ENCODE measurements at regions not wholly inside any gene's neighbourhood (a gene's known extent, or its start where the extent isn't known, plus 50 kb on each side); places are given as distances from the start of the nearest gene placed in this dataset.
A peak's percentile ranks its signal among the peaks of the same experiment; 100 is the strongest.

GRCh38 chr3:63032881-63033280, 157.7 kb upstream of the CADPS start:
- H4K20me1 ChIP-seq (ENCODE audit: insufficient read depth), result no peaks in the 10 kb centered on the region
- no peaks in the 10 kb centered on the region for H3K36me3 ChIP-seq (replicated peaks in 1 of 2; ENCODE audit: control insufficient read depth in 1 of 2, insufficient read depth in 2 of 2, low read length in 1 of 2)
- H3K27ac ChIP-seq (ENCODE audit: low read depth in 2 of 2, low read length in 1 of 2), result no peak overlapping the region
- H3K4me3 ChIP-seq (ENCODE audit: low read depth in 2 of 2, low read length in 1 of 2), result no peak overlapping the region
- H3K27me3 ChIP-seq (ENCODE audit: insufficient read depth), result no peaks in the 10 kb centered on the region
- no peaks in the 10 kb centered on the region for H3F3A ChIP-seq (replicated peaks; ENCODE audit: insufficient read depth)
- H3K79me2 ChIP-seq (ENCODE audit: insufficient read depth), result no peaks in the 10 kb centered on the region
- H3K4me2 ChIP-seq, result no peak overlapping the region
- DNase-seq, result no peak
- CTCF ChIA-PET, result interaction anchor here (1.3 kb wide), 1 partner anchor 36 kb away, joined by 3 read pairs; no protein-coding TSS in a partner anchor
- POLR2A ChIA-PET, result no interaction called here
- TF ChIP-seq, protein P1, sequence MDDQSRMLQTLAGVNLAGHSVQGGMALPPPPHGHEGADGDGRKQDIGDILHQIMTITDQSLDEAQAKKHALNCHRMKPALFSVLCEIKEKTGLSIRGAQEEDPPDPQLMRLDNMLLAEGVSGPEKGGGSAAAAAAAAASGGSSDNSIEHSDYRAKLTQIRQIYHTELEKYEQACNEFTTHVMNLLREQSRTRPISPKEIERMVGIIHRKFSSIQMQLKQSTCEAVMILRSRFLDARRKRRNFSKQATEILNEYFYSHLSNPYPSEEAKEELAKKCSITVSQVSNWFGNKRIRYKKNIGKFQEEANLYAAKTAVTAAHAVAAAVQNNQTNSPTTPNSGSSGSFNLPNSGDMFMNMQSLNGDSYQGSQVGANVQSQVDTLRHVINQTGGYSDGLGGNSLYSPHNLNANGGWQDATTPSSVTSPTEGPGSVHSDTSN (IDR thresholded peaks at IDR 0.05), result no peak
- TF ChIP-seq CTCF (IDR thresholded peaks at IDR 0.05), result no peak
- no peak for TF ChIP-seq FOSL2 (IDR thresholded peaks at IDR 0.05; ENCODE audit: borderline replicate concordance, low read depth)
- no peak for TF ChIP-seq FOXM1 (IDR thresholded peaks at IDR 0.05; ENCODE audit: low read depth)
- no peak for TF ChIP-seq SMC3 (IDR thresholded peaks at IDR 0.05; ENCODE audit: low read depth, low read length)
- no peak for TF ChIP-seq REST (IDR thresholded peaks at IDR 0.05; ENCODE audit: low read depth, low read length)
- TF ChIP-seq RAD21 (IDR thresholded peaks at IDR 0.05; ENCODE audit: low read length), result no peak
- no peak for TF ChIP-seq NRF1 (IDR thresholded peaks at IDR 0.05; ENCODE audit: low read depth, low read length)
- no peak for TF ChIP-seq TAF1 (IDR thresholded peaks at IDR 0.05; ENCODE audit: borderline replicate concordance, low read depth, low read length)
- no peak overlapping the region for H2AFZ ChIP-seq (ENCODE audit: low read depth)
- no peaks in the 10 kb centered on the region for H3K9me2 ChIP-seq
- H3K4me1 ChIP-seq (ENCODE audit: control insufficient read depth in 1 of 2, insufficient read depth in 2 of 2, low read depth in 1 of 2, low read length in 1 of 2), result peaks cover 0 to 4% of the 10 kb centered on the region in 2 experiments; a peak in 1 of 4 replicates
- no peak overlapping the region for H3K9ac ChIP-seq
- H3K9me3 ChIP-seq, result no peaks in the 10 kb centered on the region

DNA sequence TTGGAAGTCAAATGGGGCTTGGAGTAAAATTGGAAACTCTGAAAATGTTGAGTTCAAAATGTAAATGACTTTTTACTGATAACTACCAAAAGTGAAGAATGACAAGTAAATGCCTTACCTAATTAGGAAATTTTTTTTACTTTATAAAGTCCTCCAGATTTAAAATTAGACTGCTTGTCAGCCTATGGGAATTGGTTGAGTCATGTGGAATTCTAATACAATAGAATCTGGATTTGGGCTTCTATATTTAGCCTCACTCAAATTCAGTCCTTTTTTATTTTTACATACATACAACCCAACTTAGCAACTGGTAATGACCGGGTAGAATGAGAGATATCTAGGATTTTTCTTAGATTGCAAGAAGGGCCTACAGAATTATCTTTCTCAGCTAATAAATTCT, 158.9 kb upstream of the CADPS start:
- ChIA-PET CTCF (no interaction called here), POLR2A (no interaction called here)
- H3K4me3 ChIP-seq (ENCODE audit: low read depth in 2 of 2, low read length in 1 of 2), result no peak overlapping the region
- no peak overlapping the region for H2AFZ ChIP-seq (ENCODE audit: low read depth)
- no peak for DNase-seq
- H4K20me1 ChIP-seq (ENCODE audit: insufficient read depth), result no peaks in the 10 kb centered on the region
- no peak overlapping the region for H3K4me2 ChIP-seq
- H3K27me3 ChIP-seq (ENCODE audit: insufficient read depth), result no peaks in the 10 kb centered on the region
- H3K27ac ChIP-seq (ENCODE audit: low read depth in 2 of 2, low read length in 1 of 2), result 0 out of 4 replicates have a peak overlapping the region, but pooled peaks of 1 of the 2 experiments have one; percentile 5
- no peaks in the 10 kb centered on the region for H3K9me2 ChIP-seq
- WGBS (ENCODE audit: low lambda C conversion rate), result 72% methylated on average over 1 of the region's 1 CpG
- no peaks in the 10 kb centered on the region for H3K36me3 ChIP-seq (replicated peaks in 1 of 2; ENCODE audit: control insufficient read depth in 1 of 2, insufficient read depth in 2 of 2, low read length in 1 of 2)
- TF ChIP-seq ZBTB33 (IDR thresholded peaks at IDR 0.05; ENCODE audit: borderline replicate concordance, low read depth) (no peak), CTCF (IDR thresholded peaks at IDR 0.05) (no peak), EP300 (IDR thresholded peaks at IDR 0.05; ENCODE audit: borderline replicate concordance in 1 of 2, low read depth in 1 of 2, low read length in 1 of 2) (no peak), USF2 (IDR thresholded peaks at IDR 0.05; ENCODE audit: borderline replicate concordance, low read depth, low read length) (no peak)
- TF ChIP-seq, protein P1 (IDR thresholded peaks at IDR 0.05), result no peak
- H3K9me3 ChIP-seq, result no peaks in the 10 kb centered on the region
- no peaks in the 10 kb centered on the region for H3K79me2 ChIP-seq (ENCODE audit: insufficient read depth)
- no peak overlapping the region for H3K9ac ChIP-seq
- no peaks in the 10 kb centered on the region for H3F3A ChIP-seq (replicated peaks; ENCODE audit: insufficient read depth)
- peaks cover 0 to 4% of the 10 kb centered on the region in 2 experiments; a peak in 1 of 4 replicates for H3K4me1 ChIP-seq (ENCODE audit: control insufficient read depth in 1 of 2, insufficient read depth in 2 of 2, low read depth in 1 of 2, low read length in 1 of 2)

All from SK-N-SH (cell line).